SW480 (cell line): ENCODE measurements at regions not wholly inside any gene's neighbourhood (a gene's known extent, or its start where the extent isn't known, plus 50 kb on each side); places are given as distances from the start of the nearest gene placed in this dataset.

Experiments
- DNase-seq: peaks from one replicate; pipeline ENCODE4 v3.0.0-alpha.2; 2016; ENCODE audit warnings: low spot score

- no peak for DNase-seq
Observed at GRCh38 chr4:12579172-12579571, 905.0 kb downstream of the RAB28 start.

GRCh38 chr4:12576409-12576808 is 907.7 kb downstream of the RAB28 start:
- DNase-seq = no peak

DNA sequence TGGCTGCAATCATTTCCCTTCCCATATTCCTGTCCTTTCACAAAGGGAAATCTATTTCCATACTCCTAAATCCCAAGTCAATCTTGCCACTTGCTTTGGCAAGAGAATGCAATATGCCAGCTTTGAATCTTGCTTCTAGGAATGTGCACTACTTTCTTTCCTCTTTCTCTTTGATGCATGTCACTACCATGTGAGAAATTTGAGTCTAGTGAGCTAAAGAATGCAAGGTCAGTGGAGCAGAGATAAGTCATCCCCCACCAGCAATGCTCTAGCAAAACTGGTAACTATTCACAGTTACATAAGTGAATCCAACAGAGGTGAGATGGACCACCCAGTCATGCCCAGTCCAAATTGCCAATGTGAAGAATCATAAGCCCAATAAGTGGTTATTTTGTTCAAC is 910.4 kb downstream of the RAB28 start:
- no peak for DNase-seq

GRCh38 chr4:12562476-12563140 is 921.5 kb downstream of the RAB28 start:
- DNase-seq = no peak

- no peak for DNase-seq
Observed at GRCh38 chr4:12562021-12562420, 922.1 kb downstream of the RAB28 start.

DNA sequence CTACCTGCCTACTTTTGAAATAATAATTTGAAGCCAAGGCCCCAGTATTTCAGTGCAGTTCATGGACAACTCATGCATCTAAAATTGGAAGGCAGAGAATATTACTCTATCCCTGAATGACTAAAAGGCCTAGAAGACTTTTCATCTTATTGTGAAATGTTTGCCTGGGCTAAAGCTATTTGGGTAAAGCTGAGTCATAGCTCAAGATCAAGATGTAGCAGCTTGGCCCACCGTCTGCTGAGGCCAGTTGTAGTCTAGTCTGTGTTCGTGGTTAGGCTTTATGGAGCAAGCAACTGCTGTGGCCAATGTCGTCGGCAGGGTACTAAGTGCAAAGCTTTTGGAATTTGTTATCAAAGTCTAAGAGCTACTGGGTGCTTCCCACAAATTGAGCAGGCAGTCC is 929.1 kb downstream of the RAB28 start:
- DNase-seq = no peak

DNA sequence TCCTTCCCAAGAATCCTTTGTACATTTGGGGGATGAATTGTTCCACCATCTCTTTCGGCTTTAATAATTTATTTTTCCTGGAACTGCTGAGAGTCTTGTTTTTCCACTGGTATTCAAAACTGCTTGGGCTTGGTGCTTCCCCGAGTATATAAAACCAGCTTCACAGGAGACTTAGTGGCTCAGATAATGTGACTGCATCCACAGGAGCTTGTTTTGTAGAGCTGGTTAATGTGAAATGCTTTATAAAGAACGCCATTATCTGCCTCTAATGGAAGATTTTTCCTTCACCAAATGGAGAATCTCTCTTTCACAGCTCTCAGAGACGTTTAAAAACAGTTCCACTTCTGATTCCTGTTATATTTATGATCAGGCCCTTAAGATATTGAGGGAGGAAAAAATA is 935.5 kb downstream of the RAB28 start:
- DNase-seq = no peak

DNA sequence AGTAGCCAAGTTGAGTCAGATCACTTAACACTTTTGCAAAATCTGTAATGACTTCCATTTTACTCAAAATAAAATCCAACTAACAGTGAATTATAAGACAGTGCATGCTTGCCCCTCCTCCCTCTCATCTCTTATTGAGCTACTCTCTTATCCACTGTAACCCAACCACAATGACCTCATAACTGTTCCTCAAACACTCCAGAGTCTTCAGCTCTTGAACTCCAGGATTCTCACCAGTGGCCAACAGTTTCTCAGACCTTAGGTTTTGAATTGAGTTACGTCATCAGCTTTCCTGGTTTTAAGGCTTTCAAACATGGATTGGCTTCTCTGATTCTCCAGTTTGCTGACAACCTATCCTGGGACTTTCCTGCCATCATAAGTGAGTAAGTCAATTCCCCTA is 938.3 kb downstream of the RAB28 start:
- no peak for DNase-seq

DNA sequence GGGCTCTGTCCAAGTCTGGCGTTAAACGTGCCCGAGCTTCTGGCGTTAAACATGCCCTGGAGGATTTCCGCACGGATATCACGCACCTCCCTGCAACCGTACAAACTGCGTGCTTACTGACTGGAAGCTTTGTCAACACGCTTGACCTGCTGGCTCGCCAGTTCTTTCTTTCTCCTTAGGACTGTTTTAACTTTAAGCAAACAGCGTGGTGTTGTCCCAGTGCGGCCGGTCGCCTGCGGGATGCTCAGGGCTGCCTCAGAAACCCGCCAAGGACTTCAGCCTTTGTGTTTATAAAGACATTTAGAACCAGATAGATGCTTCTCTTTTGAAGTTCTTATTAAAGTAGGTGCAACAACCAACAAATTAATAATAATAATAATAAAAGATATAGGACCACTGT is 946.0 kb downstream of the RAB28 start:
- DNase-seq = no peak

- DNase-seq = no peak
Observed at GRCh38 chr4:12534684-12535083, 949.5 kb downstream of the RAB28 start.

DNA sequence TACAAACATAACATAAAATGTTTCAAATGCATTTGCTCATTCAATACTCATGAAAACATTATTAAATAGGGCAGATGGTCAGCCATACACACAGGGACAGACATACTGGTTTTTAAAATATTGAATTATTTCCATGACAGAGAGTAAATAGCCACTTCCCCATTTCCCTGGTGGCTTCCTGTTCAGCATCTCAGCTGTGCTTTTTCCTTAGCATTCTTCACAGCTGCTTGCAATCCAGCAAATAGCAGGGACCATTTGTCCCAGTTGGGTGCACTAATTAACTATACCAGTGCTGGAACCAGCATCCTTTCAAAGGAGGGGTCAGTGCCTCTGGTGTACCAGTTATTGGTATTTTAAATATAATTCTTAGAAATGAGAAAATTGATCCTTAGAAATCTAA is 964.7 kb downstream of the RAB28 start:
- no peak for DNase-seq

DNA sequence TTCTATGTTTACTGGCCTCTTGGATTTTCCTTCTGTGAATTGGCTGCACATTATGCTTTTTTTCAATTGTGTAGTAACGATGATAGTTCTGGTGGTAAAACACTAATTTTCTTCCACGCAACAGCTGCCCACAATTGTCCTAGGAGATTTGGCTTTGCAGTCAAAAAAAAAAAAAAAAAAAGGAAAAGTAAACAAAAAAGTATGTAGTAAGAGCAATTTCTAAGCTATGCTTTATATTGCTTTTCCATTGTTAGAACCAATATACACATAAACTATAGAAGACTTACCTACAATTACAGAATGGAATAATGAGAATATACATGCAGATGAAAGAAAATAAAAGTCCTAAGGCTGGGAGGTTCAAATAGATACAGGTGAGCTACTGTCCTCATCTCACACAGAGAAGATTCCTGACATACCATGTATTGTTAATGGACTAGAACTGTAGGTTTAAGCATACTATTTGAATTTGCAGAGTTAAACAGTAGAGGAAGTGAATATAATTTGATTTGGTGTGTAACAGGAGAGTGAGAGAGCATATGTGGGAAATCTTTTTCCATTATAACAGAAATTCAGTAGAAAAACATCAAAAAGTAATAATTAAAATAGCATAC is 976.2 kb downstream of the RAB28 start:
- no peak for DNase-seq

DNA sequence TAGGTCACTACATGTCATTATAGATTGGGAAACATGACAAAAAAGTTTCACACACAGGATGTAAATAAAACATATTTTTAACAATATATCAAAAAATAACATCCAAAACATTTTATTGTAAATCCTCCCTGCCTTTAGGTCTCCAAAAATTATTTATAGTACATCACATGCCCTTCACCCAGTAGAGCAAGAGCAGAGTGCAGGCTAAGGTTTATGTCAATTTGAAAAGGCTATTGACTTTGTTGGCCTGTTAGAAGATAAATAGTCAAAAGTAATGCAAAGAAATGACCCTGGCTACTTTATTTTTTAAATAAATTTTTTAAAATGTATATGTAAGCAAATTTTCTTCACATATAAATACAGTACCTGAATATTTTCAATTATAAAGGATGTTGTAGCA is 983.7 kb downstream of the RAB28 start:
- no peak for DNase-seq

GRCh38 chr4:12499693-12500092 is 984.4 kb downstream of the RAB28 start:
- DNase-seq = no peak

DNA sequence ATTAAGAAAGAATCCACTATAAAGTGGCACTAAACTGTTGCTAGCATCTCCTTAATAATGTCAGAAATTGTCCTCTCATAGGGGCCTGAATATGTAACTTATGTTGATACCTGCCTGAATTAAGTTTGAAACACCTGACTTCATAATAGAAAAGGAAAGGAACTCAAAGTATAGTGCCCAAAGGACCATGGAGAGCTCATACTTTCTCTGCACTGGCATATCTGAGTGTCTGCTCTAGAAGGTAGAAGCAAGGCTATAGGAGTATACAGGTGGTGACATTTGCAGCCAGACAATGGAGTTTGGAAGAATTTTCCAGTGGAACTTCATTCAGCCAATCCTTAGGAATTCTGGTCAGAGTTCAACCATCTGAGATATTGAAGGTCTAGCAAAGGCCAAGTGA is 988.9 kb downstream of the RAB28 start:
- DNase-seq = no peak

DNA sequence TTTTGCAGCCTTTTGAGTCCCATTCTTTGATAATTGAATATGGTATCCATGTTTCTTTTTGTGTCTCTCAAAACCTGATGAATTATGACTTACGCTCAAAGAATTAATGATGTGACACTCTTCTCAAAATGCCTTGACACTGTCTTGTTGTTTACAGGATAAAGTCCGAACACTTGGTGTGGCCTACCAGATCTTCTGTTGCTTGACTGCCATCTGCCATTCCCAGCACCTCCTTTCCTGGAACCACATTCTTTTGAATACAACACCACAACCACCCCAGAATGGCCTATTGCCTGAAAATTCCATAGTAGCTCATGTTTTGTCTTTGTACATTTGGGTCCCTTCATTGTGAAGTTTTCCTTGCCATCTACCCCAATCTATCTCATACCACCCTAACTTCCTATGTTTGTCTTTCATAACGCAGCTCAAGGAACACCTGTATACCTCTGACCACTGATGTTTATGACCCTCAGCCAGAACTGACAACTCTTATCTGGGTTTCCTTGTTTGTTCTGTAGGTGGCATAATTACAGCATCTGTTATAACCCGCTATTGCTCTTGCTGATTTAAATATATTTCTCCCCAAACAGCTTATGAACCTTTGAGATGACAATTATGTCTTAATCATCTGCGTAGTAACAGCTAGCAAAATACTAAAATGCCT is 991.3 kb downstream of the RAB28 start:
- no peak for DNase-seq

- DNase-seq = no peak
Observed at GRCh38 chr4:12488672-12489071, 995.5 kb downstream of the RAB28 start.

GRCh38 chr4:12487000-12487399 is 997.1 kb downstream of the RAB28 start:
- no peak for DNase-seq

GRCh38 chr4:12472087-12472486 is 1012.1 kb downstream of the RAB28 start:
- DNase-seq = no peak

GRCh38 chr4:12471193-12471592 is 1012.9 kb downstream of the RAB28 start:
- no peak for DNase-seq

- peak; percentile 21 for DNase-seq
Observed at GRCh38 chr4:12461576-12461975, 1022.6 kb downstream of the RAB28 start.

GRCh38 chr4:12459126-12459525 is 1025.0 kb downstream of the RAB28 start:
- no peak for DNase-seq

- DNase-seq = no peak
Observed at GRCh38 chr4:12458621-12459020, 1025.5 kb downstream of the RAB28 start.

GRCh38 chr4:12452291-12452690 is 1023.6 kb upstream of the HS3ST1 start:
- no peak for DNase-seq
